ENCODE measurements at regions not wholly inside any gene's neighbourhood (a gene's known extent, or its start where the extent isn't known, plus 50 kb on each side); places are given as distances from the start of the nearest gene placed in this dataset.

GRCh38 chr6:86595641-86596040 is 341.7 kb upstream of the HTR1E start:
- TF ChIP-seq CREB1 (IDR thresholded peaks at IDR 0.05; ENCODE audit: low read depth): no peak
- TF ChIP-seq EP300 (IDR thresholded peaks at IDR 0.05; ENCODE audit: borderline replicate concordance): no peak
- TF ChIP-seq EGR1 (IDR thresholded peaks at IDR 0.05): no peak
- no peak for TF ChIP-seq TCF12 (IDR thresholded peaks at IDR 0.05; ENCODE audit: low read depth)
- TF ChIP-seq REST (IDR thresholded peaks at IDR 0.05; ENCODE audit: low read depth): no peak

- TF ChIP-seq ZBTB7A (IDR thresholded peaks at IDR 0.05; ENCODE audit: low read depth) (no peak), REST (IDR thresholded peaks at IDR 0.05; ENCODE audit: low read depth) (no peak), CREB1 (IDR thresholded peaks at IDR 0.05; ENCODE audit: low read depth) (no peak), EP300 (IDR thresholded peaks at IDR 0.05; ENCODE audit: borderline replicate concordance) (no peak), NFIC (IDR thresholded peaks at IDR 0.05) (no peak), CEBPB (IDR thresholded peaks at IDR 0.05) (no peak), MAX (IDR thresholded peaks at IDR 0.05) (no peak), TEAD4 (IDR thresholded peaks at IDR 0.05) (no peak), USF1 (IDR thresholded peaks at IDR 0.05) (no peak), RAD21 (IDR thresholded peaks at IDR 0.05; ENCODE audit: low read depth) (no peak), FOXM1 (IDR thresholded peaks at IDR 0.05; ENCODE audit: borderline replicate concordance, low read depth) (no peak), TAF1 (IDR thresholded peaks at IDR 0.05; ENCODE audit: low read depth) (no peak), TCF12 (IDR thresholded peaks at IDR 0.05; ENCODE audit: low read depth) (no peak), EGR1 (IDR thresholded peaks at IDR 0.05) (no peak), YY1 (IDR thresholded peaks at IDR 0.05; ENCODE audit: low read depth) (no peak)
These were observed 351.1 kb upstream of the HTR1E start for GRCh38 chr6:86586195-86586594.

GRCh38 chr6:86581833-86582232 is 355.5 kb upstream of the HTR1E start:
- TF ChIP-seq EGR1 (IDR thresholded peaks at IDR 0.05) (no peak), REST (IDR thresholded peaks at IDR 0.05; ENCODE audit: low read depth) (no peak), EP300 (IDR thresholded peaks at IDR 0.05; ENCODE audit: borderline replicate concordance) (no peak), CEBPB (IDR thresholded peaks at IDR 0.05) (no peak), MAX (IDR thresholded peaks at IDR 0.05) (no peak), NFIC (IDR thresholded peaks at IDR 0.05) (no peak), FOXM1 (IDR thresholded peaks at IDR 0.05; ENCODE audit: borderline replicate concordance, low read depth) (no peak), TCF12 (IDR thresholded peaks at IDR 0.05; ENCODE audit: low read depth) (no peak)

GRCh38 chr6:86563197-86563596 is 374.1 kb upstream of the HTR1E start:
- no peak for TF ChIP-seq ZBTB7A (IDR thresholded peaks at IDR 0.05; ENCODE audit: low read depth)
- TF ChIP-seq EGR1 (IDR thresholded peaks at IDR 0.05): no peak
- TF ChIP-seq TEAD4 (IDR thresholded peaks at IDR 0.05): no peak
- TF ChIP-seq RAD21 (IDR thresholded peaks at IDR 0.05; ENCODE audit: low read depth): no peak
- no peak for TF ChIP-seq USF1 (IDR thresholded peaks at IDR 0.05)
- no peak for TF ChIP-seq TAF1 (IDR thresholded peaks at IDR 0.05; ENCODE audit: low read depth)
- no peak for TF ChIP-seq REST (IDR thresholded peaks at IDR 0.05; ENCODE audit: low read depth)
- TF ChIP-seq CEBPB (IDR thresholded peaks at IDR 0.05): no peak
- TF ChIP-seq CREB1 (IDR thresholded peaks at IDR 0.05; ENCODE audit: low read depth): no peak
- TF ChIP-seq EP300 (IDR thresholded peaks at IDR 0.05; ENCODE audit: borderline replicate concordance): no peak
- TF ChIP-seq FOXM1 (IDR thresholded peaks at IDR 0.05; ENCODE audit: borderline replicate concordance, low read depth): no peak
- TF ChIP-seq NFIC (IDR thresholded peaks at IDR 0.05): no peak
- TF ChIP-seq YY1 (IDR thresholded peaks at IDR 0.05; ENCODE audit: low read depth): no peak
- TF ChIP-seq TCF12 (IDR thresholded peaks at IDR 0.05; ENCODE audit: low read depth): no peak
- TF ChIP-seq MAX (IDR thresholded peaks at IDR 0.05): no peak
